ENCODE measurements at regions not wholly inside any gene's neighbourhood (a gene's known extent, or its start where the extent isn't known, plus 50 kb on each side); places are given as distances from the start of the nearest gene placed in this dataset.

DNA sequence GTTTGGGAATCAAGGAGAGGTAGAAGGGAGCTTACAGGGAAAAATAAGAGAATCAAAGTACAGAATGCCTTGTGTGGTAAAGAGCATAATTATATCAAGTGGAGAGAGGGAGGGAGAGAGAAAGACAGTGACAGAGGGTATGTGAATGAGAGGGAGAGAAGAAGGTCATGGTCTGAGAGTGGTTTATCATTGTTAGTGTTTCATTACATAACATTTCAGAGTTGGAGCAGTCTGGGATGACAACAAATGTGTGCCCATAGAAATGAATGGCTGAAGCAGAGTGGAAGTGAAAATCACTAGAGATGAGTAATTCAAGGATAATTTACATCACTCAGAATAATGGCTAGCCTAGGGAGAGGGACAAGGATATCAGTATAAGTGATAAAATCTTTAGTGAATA is 799.2 kb downstream of the TLE1 start:
- Histone ChIP-seq H3K18ac (ENCODE audit: insufficient read length, low read depth, low read length) (no peak overlapping the region), H3T11ph (ENCODE audit: low read length) (no peak overlapping the region), H3K23ac (ENCODE audit: insufficient read length, low read depth, low read length) (no peak overlapping the region), H4K5ac (ENCODE audit: insufficient read length, low read depth, low read length) (no peak overlapping the region), H3K23me2 (ENCODE audit: insufficient read length, low read depth, low read length, poor library complexity, severe bottlenecking) (no peaks in the 10 kb centered on the region), H2BK120ac (ENCODE audit: low read depth, low read length, poor library complexity, severe bottlenecking) (no peak overlapping the region), H3K4me1 (ENCODE audit: insufficient read depth, low read length) (no peaks in the 10 kb centered on the region), H3K27ac (ENCODE audit: insufficient read length, low read depth, low read length) (no peak overlapping the region), H4K20me1 (ENCODE audit: control insufficient read depth, insufficient read depth, insufficient read length) (no peaks in the 10 kb centered on the region), H2BK20ac (ENCODE audit: low read depth, low read length, poor library complexity, severe bottlenecking) (no peak overlapping the region), H3K79me2 (ENCODE audit: insufficient read depth, low read length) (no peaks in the 10 kb centered on the region), H3K56ac (ENCODE audit: insufficient read length, low read depth, low read length) (no peak overlapping the region), H4K8ac (replicated peaks; ENCODE audit: insufficient read length, low read depth, low read length) (no peak overlapping the region), H3K4me2 (ENCODE audit: insufficient read depth, insufficient read length, low read length) (no peak overlapping the region), H3K14ac (ENCODE audit: insufficient read depth, low read length) (no peak overlapping the region), H2BK15ac (ENCODE audit: low read depth, low read length) (no peak overlapping the region), H4K91ac (ENCODE audit: insufficient read length, low read depth, low read length) (no peak overlapping the region), H2AFZ (ENCODE audit: low read length) (no peak overlapping the region), H3K79me1 (ENCODE audit: insufficient read depth, low read depth, low read length, poor library complexity, severe bottlenecking) (no peaks in the 10 kb centered on the region), H3K27me3 (ENCODE audit: insufficient read depth, low read length) (no peaks in the 10 kb centered on the region), H2BK12ac (ENCODE audit: insufficient read length, low read depth, low read length) (no peak overlapping the region), H3K9me3 (ENCODE audit: control insufficient read depth, low read depth, low read length) (no peaks in the 10 kb centered on the region), H2BK5ac (ENCODE audit: insufficient read length, low read length) (no peak overlapping the region), H2AK5ac (ENCODE audit: insufficient read length, low read length) (no peak overlapping the region), H3K4ac (ENCODE audit: low read depth, low read length) (no peak overlapping the region), H3K9ac (ENCODE audit: extremely low read depth, insufficient read length, low read length) (no peak overlapping the region)
- no peaks in the 10 kb centered on the region for H3K27me3 Mint-ChIP-seq (ENCODE audit: low read depth)
- H3K4me3 Mint-ChIP-seq = no peak overlapping the region
- H3K4me1 Mint-ChIP-seq = no peaks in the 10 kb centered on the region; a peak in 1 of 4 replicates
- peaks cover 0 to 4% (median 0%) of the 10 kb centered on the region in 3 experiments; a peak in 4 of 7 replicates for H3K36me3 Mint-ChIP-seq (ENCODE audit: insufficient read depth in 1 of 3, low read depth in 3 of 3)
- TF ChIP-seq, protein P1, sequence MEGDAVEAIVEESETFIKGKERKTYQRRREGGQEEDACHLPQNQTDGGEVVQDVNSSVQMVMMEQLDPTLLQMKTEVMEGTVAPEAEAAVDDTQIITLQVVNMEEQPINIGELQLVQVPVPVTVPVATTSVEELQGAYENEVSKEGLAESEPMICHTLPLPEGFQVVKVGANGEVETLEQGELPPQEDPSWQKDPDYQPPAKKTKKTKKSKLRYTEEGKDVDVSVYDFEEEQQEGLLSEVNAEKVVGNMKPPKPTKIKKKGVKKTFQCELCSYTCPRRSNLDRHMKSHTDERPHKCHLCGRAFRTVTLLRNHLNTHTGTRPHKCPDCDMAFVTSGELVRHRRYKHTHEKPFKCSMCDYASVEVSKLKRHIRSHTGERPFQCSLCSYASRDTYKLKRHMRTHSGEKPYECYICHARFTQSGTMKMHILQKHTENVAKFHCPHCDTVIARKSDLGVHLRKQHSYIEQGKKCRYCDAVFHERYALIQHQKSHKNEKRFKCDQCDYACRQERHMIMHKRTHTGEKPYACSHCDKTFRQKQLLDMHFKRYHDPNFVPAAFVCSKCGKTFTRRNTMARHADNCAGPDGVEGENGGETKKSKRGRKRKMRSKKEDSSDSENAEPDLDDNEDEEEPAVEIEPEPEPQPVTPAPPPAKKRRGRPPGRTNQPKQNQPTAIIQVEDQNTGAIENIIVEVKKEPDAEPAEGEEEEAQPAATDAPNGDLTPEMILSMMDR (conservative IDR thresholded peaks at IDR 0.05) = no peak
- peaks cover 3 to 6% of the 10 kb centered on the region in 2 experiments for H3K9me3 Mint-ChIP-seq
- DNase-seq = no peak
- no peak overlapping the region for H3K27ac Mint-ChIP-seq

Measured in H9 (cell line).